ENCODE measurements at regions not wholly inside any gene's neighbourhood (a gene's known extent, or its start where the extent isn't known, plus 50 kb on each side); places are given as distances from the start of the nearest gene placed in this dataset.

GRCh38 chr18:67654101-67654500 is 137.6 kb upstream of the DSEL start:
- no peaks in the 10 kb centered on the region for H3K36me3 ChIP-seq
- intact Hi-C loops (cut with micrococcal nuclease) = no loop called here
- no peaks in the 10 kb centered on the region for H3K9me3 ChIP-seq (replicated peaks)
- no peak for DNase-seq
- no peaks in the 10 kb centered on the region for H3K27me3 ChIP-seq (ENCODE audit: low read depth)
- H3K4me3 ChIP-seq = no peak overlapping the region
- H3K27ac ChIP-seq (replicated peaks) = no peak overlapping the region
- H3K4me1 ChIP-seq = no peaks in the 10 kb centered on the region
- TF ChIP-seq CTCF (IDR thresholded peaks at IDR 0.05; ENCODE audit: borderline replicate concordance) = no peak

- DNase-seq = no peak
- H3K36me3 ChIP-seq = no peaks in the 10 kb centered on the region
- H3K9me3 ChIP-seq (replicated peaks) = no peaks in the 10 kb centered on the region
- no peaks in the 10 kb centered on the region for H3K4me1 ChIP-seq
- no peak overlapping the region for H3K4me3 ChIP-seq
- no peaks in the 10 kb centered on the region for H3K27me3 ChIP-seq (ENCODE audit: low read depth)
- no peak for TF ChIP-seq CTCF (IDR thresholded peaks at IDR 0.05; ENCODE audit: borderline replicate concordance)
- intact Hi-C loops (cut with micrococcal nuclease) = no loop called here
- no peak overlapping the region for H3K27ac ChIP-seq (replicated peaks)
Observed at GRCh38 chr18:67652288-67652687, 135.8 kb upstream of the DSEL start.

- DNase-seq = no peak
- no peak overlapping the region for H3K27ac ChIP-seq (replicated peaks)
- H3K4me3 ChIP-seq = no peak overlapping the region
- no peaks in the 10 kb centered on the region for H3K4me1 ChIP-seq
- H3K9me3 ChIP-seq (replicated peaks) = no peaks in the 10 kb centered on the region
- no peaks in the 10 kb centered on the region for H3K27me3 ChIP-seq (ENCODE audit: low read depth)
- intact Hi-C loops (cut with micrococcal nuclease) = no loop called here
- TF ChIP-seq CTCF (IDR thresholded peaks at IDR 0.05; ENCODE audit: borderline replicate concordance) = no peak
- H3K36me3 ChIP-seq = no peaks in the 10 kb centered on the region
Observed at GRCh38 chr18:67651438-67651837, 134.9 kb upstream of the DSEL start.

GRCh38 chr18:67650686-67651385 is 134.3 kb upstream of the DSEL start:
- no peak for TF ChIP-seq CTCF (IDR thresholded peaks at IDR 0.05; ENCODE audit: borderline replicate concordance)
- Histone ChIP-seq H3K4me1 (no peaks in the 10 kb centered on the region), H3K9me3 (replicated peaks) (peaks cover 4% of the 10 kb centered on the region), H3K36me3 (no peaks in the 10 kb centered on the region), H3K27me3 (ENCODE audit: low read depth) (no peaks in the 10 kb centered on the region), H3K4me3 (no peak overlapping the region), H3K27ac (replicated peaks) (no peak overlapping the region)
- intact Hi-C loops (cut with micrococcal nuclease) = no loop called here
- DNase-seq = no peak

DNA sequence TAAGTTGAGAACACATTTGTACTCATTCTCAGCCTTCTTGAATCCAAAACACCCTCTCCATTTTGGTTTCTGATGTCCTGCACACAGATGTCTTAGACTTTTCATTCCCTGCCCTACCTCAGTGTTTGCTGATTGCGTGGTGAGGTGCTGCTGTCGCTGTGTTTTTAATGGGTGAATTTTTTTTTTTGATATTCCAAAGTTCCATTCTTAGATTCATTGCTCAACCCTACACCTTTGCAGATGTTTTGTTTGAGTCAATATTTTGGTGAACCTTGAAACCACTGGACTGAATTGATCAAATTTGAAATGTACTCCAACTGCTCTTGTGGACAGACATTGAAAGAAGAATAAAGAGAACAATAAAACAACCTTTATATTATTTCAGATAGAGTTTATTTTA is 130.4 kb upstream of the DSEL start:
- intact Hi-C loops (cut with micrococcal nuclease) = no loop called here
- H3K27me3 ChIP-seq (ENCODE audit: low read depth) = no peaks in the 10 kb centered on the region
- no peak for TF ChIP-seq CTCF (IDR thresholded peaks at IDR 0.05; ENCODE audit: borderline replicate concordance)
- H3K9me3 ChIP-seq (replicated peaks) = peaks cover 9% of the 10 kb centered on the region
- H3K27ac ChIP-seq (replicated peaks) = no peak overlapping the region
- H3K4me1 ChIP-seq = no peaks in the 10 kb centered on the region
- H3K36me3 ChIP-seq = no peaks in the 10 kb centered on the region
- no peak overlapping the region for H3K4me3 ChIP-seq
- DNase-seq = no peak
